WTC11 (cell line): ENCODE measurements at regions not wholly inside any gene's neighbourhood (a gene's known extent, or its start where the extent isn't known, plus 50 kb on each side); places are given as distances from the start of the nearest gene placed in this dataset.

Experiments used
- CBFB ChIP-seq: sonication (generic); formaldehyde crosslinking; IDR thresholded peaks from 2 replicates; pipeline ENCODE4 v1.8.1; 2022; ENCODE audit warnings: mild to moderate bottlenecking, low read depth, missing genetic modification reagents
- ETV6 ChIP-seq: sonication (generic); formaldehyde crosslinking; IDR thresholded peaks from 2 replicates; pipeline ENCODE4 v1.8.1; 2022; ENCODE audit warnings: mild to moderate bottlenecking, missing genetic modification reagents
- NFYB ChIP-seq: sonication (generic); formaldehyde crosslinking; conservative IDR thresholded peaks from 2 replicates; pipeline ENCODE4 v1.8.0; 2022; ENCODE audit warnings: low read depth, missing genetic modification reagents
- NR1H2 ChIP-seq: sonication (generic); formaldehyde crosslinking; IDR thresholded peaks from 2 replicates; pipeline ENCODE4 v1.9.0; 2021; ENCODE audit warnings: mild to moderate bottlenecking, moderate library complexity, missing genetic modification reagents
- NR2C2 ChIP-seq: sonication (generic); formaldehyde crosslinking; IDR thresholded peaks from 2 replicates; pipeline ENCODE4 v1.8.0; 2022; ENCODE audit warnings: mild to moderate bottlenecking, missing genetic modification reagents
- TF ChIP-seq, protein P1 (sequence below): sonication (generic); formaldehyde crosslinking; IDR thresholded peaks from 2 replicates; pipeline ENCODE4 v1.8.0; 2022; ENCODE audit warnings: mild to moderate bottlenecking, missing genetic modification reagents
- TF ChIP-seq, protein P2 (sequence below): fragments of 200-600 bp; IDR thresholded peaks from 2 replicates; pipeline ENCODE4 v1.8.0; 2022; ENCODE audit warnings: antibody characterized with exemption
- TF ChIP-seq, protein P3 (sequence below): sonication (generic); formaldehyde crosslinking; IDR thresholded peaks from 2 replicates; pipeline ENCODE4 v1.8.1; 2023; ENCODE audit warnings: mild to moderate bottlenecking, missing genetic modification reagents, moderate library complexity
- TF ChIP-seq, protein P4 (sequence below): sonication (generic); formaldehyde crosslinking; IDR thresholded peaks from 2 replicates; pipeline ENCODE4 v1.8.0; 2022; ENCODE audit warnings: missing genetic modification reagents

DNA sequence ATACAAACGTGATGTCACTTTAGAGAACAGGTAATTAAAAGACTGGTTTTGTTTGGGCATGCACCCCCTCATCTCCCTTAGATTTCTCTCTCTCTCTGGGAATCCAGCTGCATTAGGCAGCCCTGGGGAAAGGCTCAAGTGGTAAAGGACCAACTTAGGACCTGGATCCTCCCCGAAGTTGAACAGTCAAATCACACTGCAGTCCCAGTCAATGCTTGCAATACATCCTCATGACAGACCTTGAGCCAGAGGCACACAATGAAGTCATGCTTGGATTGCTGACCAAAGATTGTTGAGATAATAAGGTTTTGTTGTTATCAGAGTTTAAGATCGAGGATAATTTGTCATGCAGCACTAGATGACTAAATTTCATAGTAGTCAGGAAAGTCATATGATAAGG is 1285.8 kb upstream of the NCAM2 start:
- TF ChIP-seq, protein P1, sequence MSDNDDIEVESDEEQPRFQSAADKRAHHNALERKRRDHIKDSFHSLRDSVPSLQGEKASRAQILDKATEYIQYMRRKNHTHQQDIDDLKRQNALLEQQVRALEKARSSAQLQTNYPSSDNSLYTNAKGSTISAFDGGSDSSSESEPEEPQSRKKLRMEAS (CRISPR knock-in tag), result no peak
- TF ChIP-seq NR2C2 (CRISPR knock-in tag) (no peak), NR1H2 (no peak), NFYB (no peak), ETV6 (no peak), CBFB (CRISPR knock-in tag) (no peak)
- TF ChIP-seq, protein P2, sequence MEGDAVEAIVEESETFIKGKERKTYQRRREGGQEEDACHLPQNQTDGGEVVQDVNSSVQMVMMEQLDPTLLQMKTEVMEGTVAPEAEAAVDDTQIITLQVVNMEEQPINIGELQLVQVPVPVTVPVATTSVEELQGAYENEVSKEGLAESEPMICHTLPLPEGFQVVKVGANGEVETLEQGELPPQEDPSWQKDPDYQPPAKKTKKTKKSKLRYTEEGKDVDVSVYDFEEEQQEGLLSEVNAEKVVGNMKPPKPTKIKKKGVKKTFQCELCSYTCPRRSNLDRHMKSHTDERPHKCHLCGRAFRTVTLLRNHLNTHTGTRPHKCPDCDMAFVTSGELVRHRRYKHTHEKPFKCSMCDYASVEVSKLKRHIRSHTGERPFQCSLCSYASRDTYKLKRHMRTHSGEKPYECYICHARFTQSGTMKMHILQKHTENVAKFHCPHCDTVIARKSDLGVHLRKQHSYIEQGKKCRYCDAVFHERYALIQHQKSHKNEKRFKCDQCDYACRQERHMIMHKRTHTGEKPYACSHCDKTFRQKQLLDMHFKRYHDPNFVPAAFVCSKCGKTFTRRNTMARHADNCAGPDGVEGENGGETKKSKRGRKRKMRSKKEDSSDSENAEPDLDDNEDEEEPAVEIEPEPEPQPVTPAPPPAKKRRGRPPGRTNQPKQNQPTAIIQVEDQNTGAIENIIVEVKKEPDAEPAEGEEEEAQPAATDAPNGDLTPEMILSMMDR, result no peak
- TF ChIP-seq, protein P3, sequence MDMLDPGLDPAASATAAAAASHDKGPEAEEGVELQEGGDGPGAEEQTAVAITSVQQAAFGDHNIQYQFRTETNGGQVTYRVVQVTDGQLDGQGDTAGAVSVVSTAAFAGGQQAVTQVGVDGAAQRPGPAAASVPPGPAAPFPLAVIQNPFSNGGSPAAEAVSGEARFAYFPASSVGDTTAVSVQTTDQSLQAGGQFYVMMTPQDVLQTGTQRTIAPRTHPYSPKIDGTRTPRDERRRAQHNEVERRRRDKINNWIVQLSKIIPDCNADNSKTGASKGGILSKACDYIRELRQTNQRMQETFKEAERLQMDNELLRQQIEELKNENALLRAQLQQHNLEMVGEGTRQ (CRISPR knock-in tag), result no peak
- TF ChIP-seq, protein P4, sequence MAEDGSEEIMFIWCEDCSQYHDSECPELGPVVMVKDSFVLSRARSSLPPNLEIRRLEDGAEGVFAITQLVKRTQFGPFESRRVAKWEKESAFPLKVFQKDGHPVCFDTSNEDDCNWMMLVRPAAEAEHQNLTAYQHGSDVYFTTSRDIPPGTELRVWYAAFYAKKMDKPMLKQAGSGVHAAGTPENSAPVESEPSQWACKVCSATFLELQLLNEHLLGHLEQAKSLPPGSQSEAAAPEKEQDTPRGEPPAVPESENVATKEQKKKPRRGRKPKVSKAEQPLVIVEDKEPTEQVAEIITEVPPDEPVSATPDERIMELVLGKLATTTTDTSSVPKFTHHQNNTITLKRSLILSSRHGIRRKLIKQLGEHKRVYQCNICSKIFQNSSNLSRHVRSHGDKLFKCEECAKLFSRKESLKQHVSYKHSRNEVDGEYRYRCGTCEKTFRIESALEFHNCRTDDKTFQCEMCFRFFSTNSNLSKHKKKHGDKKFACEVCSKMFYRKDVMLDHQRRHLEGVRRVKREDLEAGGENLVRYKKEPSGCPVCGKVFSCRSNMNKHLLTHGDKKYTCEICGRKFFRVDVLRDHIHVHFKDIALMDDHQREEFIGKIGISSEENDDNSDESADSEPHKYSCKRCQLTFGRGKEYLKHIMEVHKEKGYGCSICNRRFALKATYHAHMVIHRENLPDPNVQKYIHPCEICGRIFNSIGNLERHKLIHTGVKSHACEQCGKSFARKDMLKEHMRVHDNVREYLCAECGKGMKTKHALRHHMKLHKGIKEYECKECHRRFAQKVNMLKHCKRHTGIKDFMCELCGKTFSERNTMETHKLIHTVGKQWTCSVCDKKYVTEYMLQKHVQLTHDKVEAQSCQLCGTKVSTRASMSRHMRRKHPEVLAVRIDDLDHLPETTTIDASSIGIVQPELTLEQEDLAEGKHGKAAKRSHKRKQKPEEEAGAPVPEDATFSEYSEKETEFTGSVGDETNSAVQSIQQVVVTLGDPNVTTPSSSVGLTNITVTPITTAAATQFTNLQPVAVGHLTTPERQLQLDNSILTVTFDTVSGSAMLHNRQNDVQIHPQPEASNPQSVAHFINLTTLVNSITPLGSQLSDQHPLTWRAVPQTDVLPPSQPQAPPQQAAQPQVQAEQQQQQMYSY (CRISPR knock-in tag), result no peak
